H9 (cell line): ENCODE measurements at regions not wholly inside any gene's neighbourhood (a gene's known extent, or its start where the extent isn't known, plus 50 kb on each side); places are given as distances from the start of the nearest gene placed in this dataset.

Experiments used
- DNase-seq: peaks from one replicate; pipeline ENCODE4 v3.0.0-alpha.2; 2017
- H2AFZ ChIP-seq: one replicate; pipeline ENCODE4 v1.6.1; 2013; ENCODE audit warnings: mild to moderate bottlenecking, low read length, control low read depth, moderate library complexity
- H2AK5ac ChIP-seq: 2 replicates; pipeline ENCODE4 v1.6.1; 2013; ENCODE audit warnings: low read length, control low read depth, mixed read lengths; ENCODE audit not compliant: insufficient read length
- H2BK120ac ChIP-seq: one replicate; pipeline ENCODE4 v1.6.1; 2013; ENCODE audit warnings: low read depth, mild to moderate bottlenecking, low read length, control low read depth, inconsistent platforms; ENCODE audit not compliant: poor library complexity, severe bottlenecking
- H2BK12ac ChIP-seq: 2 replicates; pipeline ENCODE4 v1.6.1; 2013; ENCODE audit warnings: low read length, control low read depth, mixed read lengths, low read depth; ENCODE audit not compliant: insufficient read length
- H2BK15ac ChIP-seq: 2 replicates; pipeline ENCODE4 v1.6.1; 2013; ENCODE audit warnings: low read depth, low read length, control low read depth
- H2BK20ac ChIP-seq: one replicate; pipeline ENCODE4 v1.6.1; 2013; ENCODE audit warnings: low read depth, mild to moderate bottlenecking, low read length, control low read depth, inconsistent platforms; ENCODE audit not compliant: poor library complexity, severe bottlenecking
- H2BK5ac ChIP-seq: 2 replicates; pipeline ENCODE4 v1.6.1; 2013; ENCODE audit warnings: low read length, control low read depth, mixed read lengths; ENCODE audit not compliant: insufficient read length
- H3K14ac ChIP-seq: 2 replicates; pipeline ENCODE4 v1.6.1; 2013; ENCODE audit warnings: low read length, control low read depth; ENCODE audit not compliant: insufficient read depth
- H3K18ac ChIP-seq: 2 replicates; pipeline ENCODE4 v1.6.1; 2013; ENCODE audit warnings: low read depth, mild to moderate bottlenecking, mixed read lengths, low read length, control low read depth; ENCODE audit not compliant: insufficient read length
- H3K23ac ChIP-seq: 2 replicates; pipeline ENCODE4 v1.6.1; 2013; ENCODE audit warnings: low read length, control low read depth, mixed read lengths, low read depth; ENCODE audit not compliant: insufficient read length
- H3K23me2 ChIP-seq: 2 replicates; pipeline ENCODE4 v1.6.1; 2013; ENCODE audit warnings: low read depth, mild to moderate bottlenecking, mixed read lengths, low read length, control low read depth; ENCODE audit not compliant: insufficient read length, poor library complexity, severe bottlenecking
- H3K27ac ChIP-seq: 2 replicates; pipeline ENCODE4 v1.5.1; 2013; ENCODE audit warnings: low read length, control low read depth, mixed read lengths, low read depth; ENCODE audit not compliant: insufficient read length
- H3K27me3 ChIP-seq: 2 replicates; pipeline ENCODE4 v1.6.1; 2013; ENCODE audit warnings: low read length, control low read depth, inconsistent platforms; ENCODE audit not compliant: insufficient read depth
- H3K4ac ChIP-seq: 2 replicates; pipeline ENCODE4 v1.6.1; 2013; ENCODE audit warnings: low read depth, mild to moderate bottlenecking, control low read depth, inconsistent platforms, low read length, moderate library complexity
- H3K4me1 ChIP-seq: 2 replicates; pipeline ENCODE4 v1.6.1; 2013; ENCODE audit warnings: low read length, control low read depth, inconsistent platforms; ENCODE audit not compliant: insufficient read depth
- H3K4me2 ChIP-seq: 2 replicates; pipeline ENCODE4 v1.6.1; 2013; ENCODE audit warnings: low read length, control low read depth, mixed read lengths; ENCODE audit not compliant: insufficient read length, insufficient read depth
- H3K56ac ChIP-seq: 2 replicates; pipeline ENCODE4 v1.6.1; 2013; ENCODE audit warnings: low read depth, mild to moderate bottlenecking, mixed read lengths, low read length, control low read depth; ENCODE audit not compliant: insufficient read length
- H3K79me1 ChIP-seq: 2 replicates; pipeline ENCODE4 v1.6.1; 2013; ENCODE audit warnings: low read depth, mild to moderate bottlenecking, moderate library complexity, low read length, control low read depth, inconsistent platforms; ENCODE audit not compliant: insufficient read depth, poor library complexity, severe bottlenecking
- H3K79me2 ChIP-seq: 2 replicates; pipeline ENCODE4 v1.6.1; 2013; ENCODE audit warnings: low read length, control low read depth, inconsistent platforms; ENCODE audit not compliant: insufficient read depth
- H3K9ac ChIP-seq: 2 replicates; pipeline ENCODE4 v1.6.1; 2013; ENCODE audit warnings: low read length, control low read depth, mixed read lengths; ENCODE audit not compliant: insufficient read length; ENCODE audit errors: extremely low read depth
- H3K9me3 ChIP-seq: one replicate; pipeline ENCODE4 v1.6.1; 2013; ENCODE audit warnings: low read depth, low read length, inconsistent platforms; ENCODE audit not compliant: control insufficient read depth
- H3T11ph ChIP-seq: one replicate; pipeline ENCODE4 v1.6.1; 2013; ENCODE audit warnings: mild to moderate bottlenecking, low read length, control low read depth, inconsistent platforms
- H4K20me1 ChIP-seq: one replicate; pipeline ENCODE4 v1.6.1; 2013; ENCODE audit not compliant: control insufficient read depth, insufficient read length, insufficient read depth
- H4K5ac ChIP-seq: 2 replicates; pipeline ENCODE4 v1.6.1; 2013; ENCODE audit warnings: low read depth, mild to moderate bottlenecking, mixed read lengths, low read length, control low read depth; ENCODE audit not compliant: insufficient read length
- H4K8ac ChIP-seq: replicated peaks from 2 replicates; pipeline ENCODE4 v1.6.1; 2013; ENCODE audit warnings: low read length, control low read depth, mixed read lengths, low read depth; ENCODE audit not compliant: insufficient read length
- H4K91ac ChIP-seq: 2 replicates; pipeline ENCODE4 v1.6.1; 2013; ENCODE audit warnings: low read depth, mild to moderate bottlenecking, moderate library complexity, mixed read lengths, low read length, control low read depth; ENCODE audit not compliant: insufficient read length
- H3K27ac Mint-ChIP-seq, 3 experiments: 2 replicates in 2 of 3; 3 replicates in 1 of 3; pipeline ENCODE4 v1.8.0; 2020 to 2021; ENCODE audit warnings: mixed read lengths in 3 of 3, mild to moderate bottlenecking in 1 of 3, moderate library complexity in 1 of 3
- H3K27me3 Mint-ChIP-seq: 2 replicates; pipeline ENCODE4 v1.8.0; 2021; ENCODE audit warnings: low read depth, mild to moderate bottlenecking, moderate library complexity, mixed read lengths
- H3K36me3 Mint-ChIP-seq, 3 experiments: 2 replicates in 2 of 3; 3 replicates in 1 of 3; pipeline ENCODE4 v1.8.0; 2020 to 2021; ENCODE audit warnings: low read depth in 3 of 3, mixed read lengths in 3 of 3; ENCODE audit not compliant: insufficient read depth in 1 of 3
- H3K4me1 Mint-ChIP-seq, 2 experiments: 2 replicates each; pipeline ENCODE4 v1.8.0; 2020; ENCODE audit warnings: mixed read lengths in 2 of 2
- H3K4me3 Mint-ChIP-seq, 2 experiments: 2 replicates in 1 of 2; 3 replicates in 1 of 2; pipeline ENCODE4 v1.8.0; 2020 to 2021; ENCODE audit warnings: mild to moderate bottlenecking in 2 of 2, mixed read lengths in 2 of 2, moderate library complexity in 1 of 2
- H3K9me3 Mint-ChIP-seq, 2 experiments: 2 replicates in 1 of 2; 3 replicates in 1 of 2; pipeline ENCODE4 v1.8.0; 2020; ENCODE audit warnings: mild to moderate bottlenecking in 2 of 2, mixed read lengths in 2 of 2, moderate library complexity in 1 of 2
- CTCF ChIP-seq: fragments of 200-600 bp; sonication (generic); conservative IDR thresholded peaks from 3 replicates; pipeline ENCODE4 v1.8.0; 2021; ENCODE audit warnings: antibody characterized with exemption, mild to moderate bottlenecking
- WGBS: extraction: QIAGEN DNeasy Blood & Tissue Kit; methylation state at CpG from one replicate; pipeline ENCODE4 v1.1.7; 2013; ENCODE audit warnings: missing lambda C conversion rate, low lambda C conversion rate, mixed read lengths; ENCODE audit not compliant: insufficient read length; ENCODE audit errors: extremely low coverage; 5-methylcytosine and 5-hydroxymethylcytosine counted together

GRCh38 chr7:142460402-142461117 lies 202.7 kb upstream of the PRSS58 start:
- Histone ChIP-seq H3K4ac (no peak overlapping the region), H2BK20ac (no peak overlapping the region), H3K79me1 (no peaks in the 10 kb centered on the region), H3K9ac (no peak overlapping the region), H2AFZ (no peak overlapping the region), H3K9me3 (no peaks in the 10 kb centered on the region), H3K27ac (no peak overlapping the region), H3K79me2 (no peaks in the 10 kb centered on the region), H3K23ac (no peak overlapping the region), H3K4me2 (no peak overlapping the region), H3K23me2 (peaks cover 2% of the 10 kb centered on the region), H4K91ac (no peak overlapping the region), H4K8ac (no peak overlapping the region), H2AK5ac (no peak overlapping the region), H4K20me1 (no peaks in the 10 kb centered on the region), H3K14ac (no peak overlapping the region), H4K5ac (no peak overlapping the region), H3K4me1 (0 out of 2 replicates have a peak, but pooled peaks cover 3% of the 10 kb centered on the region), H3K56ac (no peak overlapping the region), H3K27me3 (no peaks in the 10 kb centered on the region), H2BK12ac (no peak overlapping the region), H2BK15ac (no peak overlapping the region), H2BK5ac (no peak overlapping the region), H3K18ac (no peak overlapping the region), H2BK120ac (no peak overlapping the region), H3T11ph (no peak overlapping the region)
- no peaks in the 10 kb centered on the region for H3K36me3 Mint-ChIP-seq
- TF ChIP-seq CTCF, result no peak
- DNase-seq, result no peak
- H3K27ac Mint-ChIP-seq, result no peak overlapping the region
- peaks cover 8 to 9% of the 10 kb centered on the region in 2 experiments for H3K4me1 Mint-ChIP-seq
- no peak overlapping the region for H3K4me3 Mint-ChIP-seq
- no CpG with 5 or more reads among the region's 7 CpGs for WGBS
- peaks cover 2% of the 10 kb centered on the region; the same call in 1 of the 2 replicates for H3K27me3 Mint-ChIP-seq
- no peaks in the 10 kb centered on the region for H3K9me3 Mint-ChIP-seq
